ENCODE measurements at regions not wholly inside any gene's neighbourhood (a gene's known extent, or its start where the extent isn't known, plus 50 kb on each side); places are given as distances from the start of the nearest gene placed in this dataset.

- Histone ChIP-seq H3K27ac (no peak overlapping the region), H3K27me3 (no peaks in the 10 kb centered on the region), H3K4me1 (no peaks in the 10 kb centered on the region), H3K36me3 (no peaks in the 10 kb centered on the region), H3K4me3 (no peak overlapping the region), H3K9me3 (no peaks in the 10 kb centered on the region)
- DNase-seq, result no peak
- no peak for TF ChIP-seq POLR2A (IDR thresholded peaks at IDR 0.05)
- no peak for TF ChIP-seq POLR2AphosphoS5 (IDR thresholded peaks at IDR 0.05)
- no peak for TF ChIP-seq EP300 (IDR thresholded peaks at IDR 0.05; ENCODE audit: low read depth)
- no peak for TF ChIP-seq CTCF (IDR thresholded peaks at IDR 0.05)
- in situ Hi-C loops (cut with MboI; ENCODE audit: low pct_ligation_motif_present in 1 of 4, low pct_unique_long_range_greater_than_20kb in 1 of 4, low sequenced_read_pairs in 3 of 4), result no loop called here
- 67 to 69% methylated on average over 3 to 4 of the region's 4 CpGs for WGBS, 2 donors (ENCODE audit: low coverage in 1 of 2)
- intact Hi-C loops (cut with DNase I; ENCODE audit: low total_unique reads), result no loop called here
Measured at GRCh38 chr1:86209346-86209745, 52.8 kb upstream of the COL24A1 start.

- WGBS, 2 donors (ENCODE audit: low coverage in 1 of 2), result 41% methylated on average over 2 of the region's 2 CpGs; no CpG with 5 or more reads in 1 of the 2 donors
Measured at GRCh38 chr1:86207323-86207722, 50.8 kb upstream of the COL24A1 start.

More at GRCh38 chr1:86207323-86207722, 50.8 kb upstream of the COL24A1 start:
- DNase-seq, result no peak
- Histone ChIP-seq H3K9me3 (no peaks in the 10 kb centered on the region), H3K27ac (no peak overlapping the region), H3K4me3 (no peak overlapping the region), H3K36me3 (no peaks in the 10 kb centered on the region), H3K4me1 (no peaks in the 10 kb centered on the region), H3K27me3 (no peaks in the 10 kb centered on the region)
- TF ChIP-seq POLR2A (IDR thresholded peaks at IDR 0.05) (no peak), CTCF (IDR thresholded peaks at IDR 0.05) (no peak), EP300 (IDR thresholded peaks at IDR 0.05; ENCODE audit: low read depth) (no peak), POLR2AphosphoS5 (IDR thresholded peaks at IDR 0.05) (no peak)
- in situ Hi-C loops (cut with MboI; ENCODE audit: low pct_ligation_motif_present in 1 of 4, low pct_unique_long_range_greater_than_20kb in 1 of 4, low sequenced_read_pairs in 3 of 4) (no loop called here), intact Hi-C loops (cut with DNase I; ENCODE audit: low total_unique reads) (no loop called here)
